ENCODE measurements at regions not wholly inside any gene's neighbourhood (a gene's known extent, or its start where the extent isn't known, plus 50 kb on each side); places are given as distances from the start of the nearest gene placed in this dataset.

DNA sequence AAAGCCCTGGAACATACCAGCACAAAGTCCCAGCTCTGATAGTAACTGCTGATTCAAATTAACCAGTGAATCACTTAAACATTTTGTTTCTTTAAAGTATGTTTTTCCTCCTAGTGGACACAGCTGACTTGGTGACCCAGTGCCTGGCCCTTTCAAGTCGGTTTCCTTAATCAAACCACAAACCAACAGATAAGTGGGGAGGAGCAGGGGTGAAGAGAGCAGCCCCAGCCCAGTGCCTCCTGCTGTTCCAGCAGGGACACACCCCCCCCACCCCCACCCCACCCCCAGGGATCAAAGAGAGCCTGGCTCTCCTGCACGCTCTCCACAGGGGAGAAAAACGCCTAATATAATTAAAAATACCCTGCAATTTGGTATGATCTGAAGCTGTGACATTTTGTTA lies 55.4 kb upstream of the TBXT start:
- WGBS, 2 experiments (ENCODE audit: extremely low coverage in 1 of 2, insufficient coverage in 1 of 2, insufficient read length in 1 of 2, insufficient replicate concordance in 2 of 2, low coverage in 1 of 2, low lambda C conversion rate in 2 of 2, missing lambda C conversion rate in 1 of 2) = 86% methylated on average over 3 of the region's 3 CpGs; no CpG with 5 or more reads in 1 of the 2 experiments
- Histone ChIP-seq H3K36me3 (ENCODE audit: control insufficient read depth in 2 of 4, insufficient read depth in 4 of 4, low read length in 3 of 4) (no peaks in the 10 kb centered on the region), H4K5ac (ENCODE audit: insufficient read length, low read depth, low read length) (no peak overlapping the region), H2BK120ac (replicated peaks; ENCODE audit: low read depth, low read length) (no peak overlapping the region), H3K4me1 (replicated peaks in 1 of 4; ENCODE audit: control insufficient read depth in 3 of 4, insufficient read depth in 4 of 4, low read length in 3 of 4) (peaks cover 0 to 3% (median 0%) of the 10 kb centered on the region in 4 experiments; a peak in 1 of 7 replicates), H3K56ac (replicated peaks; ENCODE audit: insufficient read length, low read depth, low read length) (no peak overlapping the region), H2BK12ac (ENCODE audit: low read depth, low read length) (no peak overlapping the region), H3K9ac (replicated peaks in 1 of 4; ENCODE audit: extremely low read depth in 1 of 4, low read depth in 3 of 4, low read length in 3 of 4) (no peak overlapping the region), H4K91ac (replicated peaks; ENCODE audit: insufficient read length, low read length) (no peak overlapping the region), H3K4ac (replicated peaks; ENCODE audit: insufficient read length, low read depth, low read length) (no peak overlapping the region), H4K8ac (ENCODE audit: extremely low read depth, insufficient read depth, low read length) (no peak overlapping the region), H2BK5ac (ENCODE audit: low read depth, low read length) (no peak overlapping the region), H4K20me1 (replicated peaks in 1 of 2; ENCODE audit: control insufficient read depth in 1 of 2, insufficient read depth in 2 of 2, low read length in 2 of 2) (no peaks in the 10 kb centered on the region), H3K23ac (ENCODE audit: insufficient read length) (no peak overlapping the region), H2BK20ac (ENCODE audit: low read length) (no peak overlapping the region), H3K9me3 (ENCODE audit: insufficient read depth in 2 of 2, low read depth in 1 of 2, low read length in 1 of 2) (no peaks in the 10 kb centered on the region), H3K4me2 (ENCODE audit: insufficient read depth in 1 of 2, low read depth in 2 of 2, low read length in 2 of 2) (no peak overlapping the region), H2BK15ac (ENCODE audit: low read length) (no peak overlapping the region), H3K14ac (ENCODE audit: insufficient read length) (no peak overlapping the region), H3K18ac (ENCODE audit: extremely low read depth, low read length) (no peak overlapping the region), H3K23me2 (ENCODE audit: low read depth, low read length) (no peaks in the 10 kb centered on the region), H3K4me3 (ENCODE audit: extremely low read depth in 1 of 4, insufficient read depth in 2 of 4, low read depth in 3 of 4, low read length in 4 of 4) (no peak overlapping the region), H3K79me1 (ENCODE audit: low read depth, low read length) (no peaks in the 10 kb centered on the region), H3K27me3 (replicated peaks in 1 of 4; ENCODE audit: control insufficient read depth in 3 of 4, extremely low read depth in 1 of 4, insufficient read depth in 3 of 4, low read length in 3 of 4) (peaks cover 0 to 3% (median 0%) of the 10 kb centered on the region in 4 experiments; a peak in 2 of 7 replicates), H3K27ac (ENCODE audit: low read depth, low read length) (no peak overlapping the region), H2AK5ac (ENCODE audit: low read depth, low read length) (no peak overlapping the region), H2AFZ (ENCODE audit: low read length) (no peak overlapping the region), H3K79me2 (ENCODE audit: control insufficient read depth in 1 of 2, insufficient read depth in 2 of 2, low read length in 2 of 2) (no peaks in the 10 kb centered on the region)
- FAIRE-seq (no peak), DNase-seq (ENCODE audit: low read depth in 1 of 2, low spot score in 2 of 2) (no peak)
- ChIA-PET CTCF (ENCODE audit: partially characterized antibody) (interaction anchor here (2.0 kb wide), 1 partner anchor 29 kb away, joined by 5 read pairs; no protein-coding TSS in a partner anchor), POLR2A (ENCODE audit: partially characterized antibody) (no interaction called here)
- TF ChIP-seq CBX5 (IDR thresholded peaks at IDR 0.05; ENCODE audit: low read depth, low read length) (no peak), BRCA1 (IDR thresholded peaks at IDR 0.05; ENCODE audit: low read depth, low read length) (no peak), JUND (IDR thresholded peaks at IDR 0.05; ENCODE audit: low read length) (no peak), POLR2A (IDR thresholded peaks at IDR 0.05; ENCODE audit: control extremely low read depth in 1 of 2, low read depth in 2 of 2, low read length in 2 of 2) (no peak), SRF (IDR thresholded peaks at IDR 0.05; ENCODE audit: low read depth, low read length) (no peak), GABPA (IDR thresholded peaks at IDR 0.05; ENCODE audit: borderline replicate concordance, insufficient read depth, low read length) (no peak), TBP (IDR thresholded peaks at IDR 0.05; ENCODE audit: low read depth, low read length) (no peak), SP4 (IDR thresholded peaks at IDR 0.05; ENCODE audit: low read length) (no peak), SAP30 (IDR thresholded peaks at IDR 0.05; ENCODE audit: insufficient read depth, insufficient replicate concordance, low read length) (no peak), BACH1 (IDR thresholded peaks at IDR 0.05; ENCODE audit: low read length) (no peak)
